HepG2 (cell line): ENCODE measurements at regions not wholly inside any gene's neighbourhood (a gene's known extent, or its start where the extent isn't known, plus 50 kb on each side); places are given as distances from the start of the nearest gene placed in this dataset.

Source experiments
- ATAC-seq: fragments of 200-7000 bp; cut with Tn5 transposase; 3 replicates; pipeline ENCODE4 v1.9.1; 2020; ENCODE audit warnings: mild to moderate bottlenecking, moderate library complexity
- BruUV-seq: library from RNA; stranded (reverse); fragments of 400-500 nt; replicated peaks from 2 replicates; lab custom pipeline; 2021; lab: Mats Ljungman, UMichigan
- CTCF ChIA-PET: fragments of 300-600 bp; formaldehyde crosslinking; extraction: SDS; loops from one replicate; lab custom pipeline; 2021; ENCODE audit warnings: low total read pairs, inconsistent platforms, low intra/inter-chr PET ratio; lab: Yijun Ruan, JAX
- POLR2A ChIA-PET: fragments of 350-600 bp; sonication (Branson Sonifier 250); formaldehyde crosslinking; loops from one replicate; lab custom pipeline; 2020; ENCODE audit warnings: antibody characterized with exemption, inconsistent platforms; lab: Yijun Ruan, JAX
- DNase-seq: peaks from one replicate; pipeline ENCODE4 v3.0.0-alpha.2; 2015; ENCODE audit warnings: low spot score
- FAIRE-seq: peaks from 3 replicates; lab custom pipeline; 2011; peaks lifted over from hg19 to GRCh38; lab: Jason Lieb, UNC
- H2AFZ ChIP-seq: one replicate; pipeline ENCODE4 v1.6.1; 2011; ENCODE audit warnings: low read length, inconsistent platforms
- H3K27ac ChIP-seq: fragments of 300-600 bp; 3 replicates; pipeline ENCODE4 v1.8.0; 2011; ENCODE audit warnings: mixed run types, mild to moderate bottlenecking, mixed read lengths, low read length, inconsistent platforms; ENCODE audit not compliant: insufficient read depth; ENCODE audit errors: extremely low read length
- H3K27me3 ChIP-seq, 2 experiments: fragments of 200-600 bp in 1 of 2; 2 replicates in 1 of 2; 3 replicates in 1 of 2; pipeline versions ENCODE4 v1.6.0 to v1.8.0; 2011; ENCODE audit warnings: low read length in 2 of 2, mild to moderate bottlenecking in 2 of 2, moderate library complexity in 2 of 2, inconsistent platforms in 1 of 2; ENCODE audit not compliant: insufficient read depth in 2 of 2, control insufficient read depth in 1 of 2
- H3K36me3 ChIP-seq, 2 experiments: fragments of 200-600 bp in 1 of 2; replicated peaks in 1 of 2; 2 replicates in 1 of 2; 3 replicates in 1 of 2; pipeline versions ENCODE4 v1.5.1 to v1.8.0; 2011; ENCODE audit warnings: low read length in 2 of 2, inconsistent platforms in 1 of 2; ENCODE audit not compliant: insufficient read depth in 2 of 2, control insufficient read depth in 1 of 2
- H3K4me1 ChIP-seq: 2 replicates; pipeline ENCODE4 v1.5.1; 2012; ENCODE audit warnings: low read length, inconsistent platforms; ENCODE audit not compliant: insufficient read depth
- H3K4me2 ChIP-seq: 2 replicates; pipeline ENCODE4 v1.6.0; 2011; ENCODE audit warnings: low read depth, low read length, inconsistent platforms
- H3K4me3 ChIP-seq, 3 experiments: fragments of 200-600 bp in 1 of 3; sonication (generic), shearing (Covaris generic) in 1 of 3; replicated peaks in 1 of 3; 2 replicates each; pipeline ENCODE4 v1.5.1; 2011 to 2016; ENCODE audit warnings: low read length in 3 of 3, inconsistent platforms in 2 of 3, low read depth in 2 of 3, mild to moderate bottlenecking in 2 of 3, control low read depth in 1 of 3, mixed read lengths in 1 of 3; ENCODE audit not compliant: insufficient read depth in 1 of 3
- H3K79me2 ChIP-seq: one replicate; pipeline ENCODE4 v1.6.1; 2011; ENCODE audit warnings: low read length, inconsistent platforms; ENCODE audit not compliant: insufficient read depth
- H3K9ac ChIP-seq: 2 replicates; pipeline ENCODE4 v1.6.0; 2011; ENCODE audit warnings: mild to moderate bottlenecking, low read depth, low read length, inconsistent platforms; ENCODE audit not compliant: insufficient read depth
- H3K9me3 ChIP-seq: 2 replicates; pipeline ENCODE4 v1.5.1; 2012; ENCODE audit warnings: mild to moderate bottlenecking, low read length
- H4K20me1 ChIP-seq: 2 replicates; pipeline ENCODE4 v1.6.0; 2011; ENCODE audit warnings: inconsistent platforms, mild to moderate bottlenecking, low read length, moderate library complexity; ENCODE audit not compliant: insufficient read depth
- BCLAF1 ChIP-seq: fragments of 450-650 bp; IDR thresholded peaks from 2 replicates; pipeline ENCODE4 v1.6.1; 2017; ENCODE audit warnings: mild to moderate bottlenecking
- DBP ChIP-seq: sonication (generic); formaldehyde crosslinking; IDR thresholded peaks from 2 replicates; pipeline ENCODE4 v1.4.0; 2020; ENCODE audit warnings: missing genetic modification reagents; ENCODE audit errors: not compliant biosample characterization
- ELF3 ChIP-seq: IDR thresholded peaks from 2 replicates; pipeline ENCODE4 v1.6.1; 2016; ENCODE audit warnings: missing genetic modification reagents, missing compliant biosample characterization
- NCOR1 ChIP-seq: fragments of 200-600 bp; sonication (generic); IDR thresholded peaks from 2 replicates; pipeline ENCODE4 v1.7.0; 2017; ENCODE audit warnings: antibody characterized with exemption, low read length, borderline replicate concordance
- TGIF2 ChIP-seq: IDR thresholded peaks from 2 replicates; pipeline ENCODE4 v1.6.1; 2016; ENCODE audit warnings: control low read depth, missing compliant biosample characterization
- ZNF570 ChIP-seq: sonication (generic); formaldehyde crosslinking; IDR thresholded peaks from 2 replicates; pipeline ENCODE4 v1.4.0; 2020; ENCODE audit warnings: mild to moderate bottlenecking, missing genetic modification reagents, borderline replicate concordance
- WGBS: methylation state at CpG from one replicate; pipeline ENCODE4 v1.1.6; 2017; ENCODE audit warnings: low lambda C conversion rate; 5-methylcytosine and 5-hydroxymethylcytosine counted together
- in situ Hi-C: cut with HindIII; loops from 2 replicates; pipeline ENCODE4 v1.10.0; 2017; ENCODE audit warnings: low pct_unique_long_range_greater_than_20kb; ENCODE audit not compliant: extremely low pct_ligation_motif_present
- intact Hi-C: fragments of 100-400 bp; cut with micrococcal nuclease; formaldehyde crosslinking; loops from one replicate; pipeline ENCODE4 v1.10.0; 2022; ENCODE audit not compliant: unreplicated experiment

- Histone ChIP-seq H4K20me1 (no peaks in the 10 kb centered on the region), H3K27me3 (no peaks in the 10 kb centered on the region), H3K9me3 (no peaks in the 10 kb centered on the region), H3K79me2 (no peaks in the 10 kb centered on the region), H3K4me3 (no peak overlapping the region)
- BruUV-seq: no TSS peak
- POLR2A ChIA-PET: no interaction called here
- intact Hi-C loops: no loop called here
- 8% methylated on average over 4 of the region's 4 CpGs for WGBS
- no peak for FAIRE-seq
- TF ChIP-seq BCLAF1: no peak
- no peak for TF ChIP-seq NCOR1
- no peak for TF ChIP-seq ZNF570 (CRISPR knock-in tag)
- no peak for TF ChIP-seq ELF3 (CRISPR knock-in tag)
- TF ChIP-seq TGIF2 (CRISPR knock-in tag): no peak
- TF ChIP-seq DBP (CRISPR knock-in tag): no peak
- TF ChIP-seq, all 625 proteins: peak for 0
- no peak overlapping the region for H3K27ac ChIP-seq
- H3K4me2 ChIP-seq: no peak overlapping the region
- H3K4me1 ChIP-seq: no peaks in the 10 kb centered on the region
- no peak for ATAC-seq
- H3K9ac ChIP-seq: no peak overlapping the region
- H3K36me3 ChIP-seq: no peaks in the 10 kb centered on the region
- no peak overlapping the region for H2AFZ ChIP-seq
- CTCF ChIA-PET: no interaction called here
- in situ Hi-C loops: no loop called here
- no peak for DNase-seq
These were observed 154.4 kb downstream of the EFNB2 start for GRCh38 chr13:106381091-106381490.
